CD1c-positive myeloid dendritic cell (primary cell): ENCODE measurements at regions not wholly inside any gene's neighbourhood (a gene's known extent, or its start where the extent isn't known, plus 50 kb on each side); places are given as distances from the start of the nearest gene placed in this dataset.
"Not testable (repeated sequence)": the region's sequence is repeated elsewhere in the genome, so short reads cannot be mapped to it uniquely, and the experiment has no call there.

Experiments
- DNase-seq: peaks from one replicate; pipeline ENCODE4 v3.0.0-alpha.2; 2016; ENCODE audit errors: extremely low spot score

DNA sequence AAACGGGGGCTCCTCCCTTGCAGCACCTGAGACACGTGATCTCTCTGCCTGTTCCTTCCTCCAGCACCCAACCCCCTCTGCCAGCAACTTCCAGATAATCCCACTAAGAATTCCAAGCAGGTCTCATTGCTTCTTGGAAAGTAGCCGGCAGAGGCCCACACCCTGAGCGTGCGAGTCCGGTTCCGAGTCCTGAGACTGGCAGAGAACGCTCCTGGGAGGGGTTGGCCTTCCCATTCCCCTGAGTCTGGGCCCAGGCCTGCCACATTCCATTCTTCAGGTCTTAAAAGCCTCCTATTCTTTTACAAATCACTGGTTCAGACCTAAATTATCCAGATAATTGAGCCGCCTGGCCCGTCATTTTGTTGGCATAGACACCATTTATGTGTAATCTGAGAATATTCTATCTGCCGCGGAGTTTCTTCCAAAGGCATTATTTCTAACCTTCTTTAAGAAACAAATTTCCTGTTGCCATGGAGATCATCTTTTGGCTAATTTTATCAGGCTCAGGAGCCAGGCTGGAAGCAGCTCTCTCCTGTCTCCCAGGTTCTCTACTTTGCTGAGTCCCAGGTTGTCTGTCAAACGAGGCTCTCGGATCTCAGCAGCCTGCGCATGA is 165.4 kb downstream of the MYCN start:
- no peak for DNase-seq

DNA sequence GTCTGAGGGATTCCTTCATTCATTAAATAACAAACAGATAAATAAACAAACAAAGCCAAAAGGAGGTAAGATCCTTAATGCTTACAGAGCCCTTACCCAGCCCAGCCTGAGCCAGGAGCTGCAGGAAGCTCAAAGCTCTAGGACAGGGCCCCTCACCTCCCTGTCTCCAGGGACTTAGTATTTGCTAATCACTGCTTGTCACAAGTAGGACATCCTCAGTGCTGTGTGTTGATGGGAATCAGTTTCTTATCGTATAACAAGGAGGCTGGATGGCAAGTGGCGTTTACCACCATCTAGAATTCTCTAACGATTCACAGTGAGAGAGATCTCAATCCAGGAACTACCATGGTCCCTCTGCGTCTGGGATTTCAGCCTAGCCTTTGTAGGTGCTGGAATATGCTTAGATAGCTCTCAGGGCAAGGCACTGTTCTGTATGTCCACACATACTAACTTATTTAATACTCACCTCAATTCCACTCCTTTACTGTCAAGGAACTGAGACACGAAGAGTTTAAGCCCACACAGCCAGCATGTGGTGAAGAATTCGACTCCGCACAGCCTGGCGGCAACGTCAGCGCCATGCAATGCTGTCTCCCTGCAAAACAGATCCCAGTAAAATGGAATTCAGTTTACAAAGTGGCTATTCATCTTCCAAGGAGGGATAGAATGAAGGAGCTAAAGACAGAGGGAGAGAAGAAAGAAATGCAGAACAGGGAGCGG is 164.8 kb downstream of the MYCN start:
- no peak for DNase-seq

DNA sequence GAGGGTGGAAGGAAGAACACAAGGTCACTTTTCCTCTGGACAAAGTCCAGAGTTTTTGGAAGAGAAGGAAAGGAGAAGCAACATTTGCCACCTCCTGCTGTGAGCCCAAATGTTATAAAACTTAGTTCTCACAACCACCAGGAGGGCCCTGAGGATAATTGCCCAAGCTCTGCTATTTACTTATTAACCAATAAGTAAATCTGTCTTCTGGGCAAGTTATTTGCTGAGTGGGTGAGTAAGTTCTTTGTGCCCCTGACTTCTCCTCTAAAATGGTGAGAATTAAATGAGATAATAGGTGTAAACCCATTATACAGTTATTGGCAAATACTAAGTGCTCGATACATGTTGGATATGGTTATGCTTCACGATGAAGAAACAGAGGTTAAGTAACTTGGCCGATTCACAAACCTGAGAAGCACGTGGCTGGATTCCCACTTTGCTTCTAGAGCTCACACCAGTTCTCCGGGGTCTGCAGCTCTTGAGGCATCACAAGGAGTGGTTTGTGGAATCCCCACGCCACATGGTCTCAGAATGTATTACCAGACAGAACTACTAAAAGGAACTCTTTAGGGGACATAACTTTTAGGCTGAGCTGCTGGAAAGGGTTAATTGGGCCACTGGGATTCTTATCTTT is 164.1 kb downstream of the MYCN start:
- DNase-seq: no peak

DNA sequence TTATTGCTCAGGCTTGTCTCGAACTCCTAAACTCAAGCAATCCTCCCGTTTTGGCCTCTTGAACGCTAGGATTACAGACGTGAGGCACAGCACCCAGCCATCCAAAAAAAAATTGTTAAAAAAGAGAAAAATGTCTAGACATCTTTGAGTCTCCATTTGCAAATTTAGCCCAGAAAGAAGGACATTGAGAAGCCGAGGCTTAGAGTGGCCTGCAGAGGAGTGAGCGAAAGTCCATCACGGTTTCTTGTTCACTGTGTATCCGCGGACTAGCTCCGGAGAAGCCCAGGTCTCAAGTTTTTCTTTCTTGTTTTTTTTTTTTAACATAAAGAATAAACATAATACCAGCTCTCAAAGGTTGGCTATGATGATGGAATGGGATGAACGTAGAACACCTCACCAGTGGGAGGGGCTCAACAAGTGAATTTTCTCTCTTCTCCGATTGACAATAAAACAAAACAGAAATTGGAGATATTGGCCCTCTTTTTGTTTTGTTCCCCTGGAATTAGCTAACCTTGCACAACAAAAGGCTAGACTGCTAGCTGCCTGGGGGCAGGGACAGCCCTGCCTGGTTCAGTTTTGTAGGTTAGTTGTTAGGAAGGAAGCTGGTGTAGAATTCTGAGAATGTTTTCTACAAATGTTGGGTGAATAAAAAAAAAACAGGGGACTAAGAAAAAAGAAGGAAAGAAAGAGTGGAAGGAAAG is 163.4 kb downstream of the MYCN start:
- no peak for DNase-seq

DNA sequence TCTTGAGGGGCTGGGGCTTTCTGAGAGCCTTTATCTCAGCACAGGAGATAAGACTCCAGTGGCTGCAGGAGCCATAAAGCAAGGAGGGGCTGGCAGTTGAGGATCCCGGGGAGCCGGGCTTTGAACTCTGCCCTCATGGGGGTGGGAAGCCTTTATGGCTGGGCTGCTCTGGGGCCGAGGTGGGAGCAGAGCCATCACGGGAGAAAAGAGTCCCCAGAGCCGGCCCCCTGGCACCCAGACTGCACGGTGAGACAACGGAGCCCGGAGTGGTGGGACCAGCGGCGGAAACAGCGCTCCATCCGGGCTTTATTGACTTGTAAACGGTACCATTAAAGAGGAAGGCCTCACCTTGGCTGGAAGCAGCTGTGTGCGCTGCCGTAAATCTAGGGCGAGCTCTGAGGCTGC is 162.6 kb downstream of the MYCN start:
- no peak for DNase-seq

DNA sequence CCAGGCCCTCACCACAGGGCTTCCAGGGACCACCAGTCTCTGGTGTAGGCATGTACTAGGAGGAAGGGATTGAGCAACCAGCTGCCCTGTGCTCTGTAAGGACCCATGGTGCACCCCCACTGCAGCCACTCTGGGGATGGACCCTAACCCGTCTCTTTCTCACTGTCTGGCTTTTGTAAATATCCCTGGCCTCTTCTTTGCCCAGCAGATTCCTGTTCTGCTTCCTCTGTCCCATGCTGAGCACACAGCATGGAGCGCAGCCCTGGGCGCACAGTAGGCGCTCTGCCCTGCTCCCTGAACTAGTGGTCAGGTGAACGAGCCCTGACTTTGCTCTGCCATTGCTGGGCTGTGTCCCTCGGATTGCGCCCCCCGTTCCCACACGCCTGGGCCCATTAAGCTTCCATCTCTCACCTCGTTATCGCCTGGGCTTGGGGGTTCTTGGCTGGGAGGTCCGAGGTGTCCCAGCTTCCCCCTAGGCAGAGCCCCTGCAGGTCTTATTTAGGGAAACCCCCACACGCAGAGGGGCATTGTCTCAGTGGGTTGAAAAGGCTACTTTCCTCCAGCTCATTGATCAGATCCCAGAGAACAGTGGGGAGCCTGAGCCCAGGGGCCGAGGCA is 162.1 kb downstream of the MYCN start:
- DNase-seq: no peak

DNA sequence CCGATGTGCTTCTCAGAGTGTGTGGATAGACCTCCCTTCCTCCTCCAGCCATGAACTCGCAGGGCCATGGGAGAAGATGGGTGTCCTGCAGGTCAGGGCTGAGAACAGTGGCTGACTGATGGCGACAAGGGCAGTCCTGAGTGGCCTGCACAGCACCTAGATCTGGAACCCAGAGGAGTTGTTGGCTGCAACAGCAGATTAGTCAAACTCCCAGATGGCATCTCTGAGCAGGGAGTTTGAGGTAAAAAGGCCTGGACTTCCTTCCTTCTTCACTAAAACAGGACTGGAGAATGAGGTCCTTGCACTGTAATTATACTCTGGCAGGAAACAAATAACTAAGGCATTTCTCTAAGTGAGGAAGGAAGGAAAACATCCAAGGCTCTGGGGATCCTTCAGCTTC is 160.8 kb downstream of the MYCN start:
- DNase-seq: no peak

DNA sequence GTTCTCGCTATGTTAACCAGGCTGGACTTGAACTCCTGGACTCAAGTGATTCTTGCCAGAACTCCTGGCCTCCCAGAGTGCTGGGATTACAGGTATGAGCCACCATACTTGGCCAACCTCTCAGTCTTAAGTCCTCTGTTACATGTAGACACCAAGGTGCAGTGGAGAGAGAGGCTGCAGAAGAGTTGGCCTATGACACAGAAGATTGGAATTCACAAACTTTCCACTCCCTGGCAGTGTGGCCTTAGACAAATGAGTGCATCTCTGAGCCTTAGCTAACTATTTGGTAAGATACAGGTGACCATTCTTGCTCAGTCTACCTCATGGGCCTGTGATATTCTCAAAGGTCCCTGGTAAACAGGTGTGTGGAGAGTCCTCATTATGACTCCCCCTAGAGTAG is 159.7 kb downstream of the MYCN start:
- no peak for DNase-seq

DNA sequence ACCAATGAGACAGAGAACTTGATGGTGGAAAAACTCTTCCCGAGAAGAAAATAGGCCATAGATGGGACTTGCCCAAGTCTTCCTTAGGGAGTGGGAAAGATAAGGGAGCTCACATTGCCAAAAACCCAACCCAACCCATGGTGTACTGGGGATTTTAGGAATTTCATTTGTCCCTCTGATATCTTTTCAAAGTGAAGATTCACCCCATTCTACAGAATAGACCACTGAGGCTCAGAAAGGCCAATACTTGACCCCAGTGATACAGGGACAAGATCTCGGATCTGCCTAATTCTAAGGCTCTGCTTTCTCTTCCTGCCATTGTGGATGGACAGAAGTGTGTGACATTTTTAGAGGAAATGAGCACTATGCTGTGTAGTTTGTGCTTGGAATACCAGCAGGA is 159.0 kb downstream of the MYCN start:
- DNase-seq: no peak

DNA sequence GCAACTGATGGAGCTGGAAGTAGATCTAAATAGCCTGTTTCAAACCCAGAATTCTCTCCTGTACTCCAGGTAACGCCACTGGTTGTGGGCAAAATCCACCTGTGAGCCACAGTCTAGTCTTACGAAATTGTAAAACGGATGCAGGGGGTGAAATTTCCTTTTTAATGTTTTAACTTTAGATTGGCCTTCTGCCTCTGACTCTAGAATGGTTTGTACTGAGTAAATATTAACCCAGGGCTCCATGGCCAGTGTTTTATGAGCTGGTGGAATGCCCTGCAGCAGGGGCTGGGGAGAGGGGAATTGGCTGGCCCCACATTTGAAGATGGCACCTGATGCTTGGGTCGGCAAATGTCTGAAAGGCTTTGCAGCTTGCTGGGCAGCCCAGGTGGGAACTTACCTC is 156.6 kb downstream of the MYCN start:
- DNase-seq: no peak

DNA sequence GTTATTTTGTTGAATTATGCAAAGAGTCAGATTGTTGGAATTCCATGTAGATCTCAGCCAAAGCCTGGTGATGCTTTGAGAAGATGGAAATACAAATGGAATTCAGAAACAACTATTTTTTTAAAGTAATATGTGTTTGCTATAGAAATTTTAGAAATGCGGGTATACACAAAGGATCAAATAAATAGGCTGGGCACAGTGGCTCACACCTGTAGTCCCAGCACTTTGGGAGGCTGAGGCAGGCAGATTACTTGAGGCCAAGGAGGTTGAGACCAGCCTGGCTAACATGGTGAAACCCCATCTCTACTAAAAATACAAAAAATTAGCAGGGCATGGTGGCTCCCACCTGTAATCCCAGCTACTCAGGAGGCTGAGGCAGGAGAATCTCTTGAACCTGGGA is 155.1 kb downstream of the MYCN start:
- DNase-seq: not testable (repeated sequence)

DNA sequence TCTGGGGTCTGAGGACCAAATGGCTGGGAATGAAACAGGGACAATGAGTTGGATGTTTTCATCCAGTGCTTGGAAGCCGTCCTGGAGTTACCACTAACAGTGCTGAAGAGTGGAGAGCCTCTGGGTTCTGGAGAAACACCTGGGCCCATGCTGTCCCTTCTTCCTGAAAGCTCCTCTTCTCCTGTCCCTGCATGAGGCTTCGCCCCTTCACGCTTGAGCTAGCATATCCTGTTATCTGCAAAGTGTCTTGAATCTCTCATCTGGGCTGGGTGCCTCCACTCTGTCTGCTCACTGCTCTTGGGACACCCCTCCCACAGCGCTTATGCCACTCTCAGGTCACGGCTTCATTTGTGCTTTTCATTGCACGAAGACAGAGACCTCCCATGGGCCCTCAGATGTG is 154.5 kb downstream of the MYCN start:
- no peak for DNase-seq

DNA sequence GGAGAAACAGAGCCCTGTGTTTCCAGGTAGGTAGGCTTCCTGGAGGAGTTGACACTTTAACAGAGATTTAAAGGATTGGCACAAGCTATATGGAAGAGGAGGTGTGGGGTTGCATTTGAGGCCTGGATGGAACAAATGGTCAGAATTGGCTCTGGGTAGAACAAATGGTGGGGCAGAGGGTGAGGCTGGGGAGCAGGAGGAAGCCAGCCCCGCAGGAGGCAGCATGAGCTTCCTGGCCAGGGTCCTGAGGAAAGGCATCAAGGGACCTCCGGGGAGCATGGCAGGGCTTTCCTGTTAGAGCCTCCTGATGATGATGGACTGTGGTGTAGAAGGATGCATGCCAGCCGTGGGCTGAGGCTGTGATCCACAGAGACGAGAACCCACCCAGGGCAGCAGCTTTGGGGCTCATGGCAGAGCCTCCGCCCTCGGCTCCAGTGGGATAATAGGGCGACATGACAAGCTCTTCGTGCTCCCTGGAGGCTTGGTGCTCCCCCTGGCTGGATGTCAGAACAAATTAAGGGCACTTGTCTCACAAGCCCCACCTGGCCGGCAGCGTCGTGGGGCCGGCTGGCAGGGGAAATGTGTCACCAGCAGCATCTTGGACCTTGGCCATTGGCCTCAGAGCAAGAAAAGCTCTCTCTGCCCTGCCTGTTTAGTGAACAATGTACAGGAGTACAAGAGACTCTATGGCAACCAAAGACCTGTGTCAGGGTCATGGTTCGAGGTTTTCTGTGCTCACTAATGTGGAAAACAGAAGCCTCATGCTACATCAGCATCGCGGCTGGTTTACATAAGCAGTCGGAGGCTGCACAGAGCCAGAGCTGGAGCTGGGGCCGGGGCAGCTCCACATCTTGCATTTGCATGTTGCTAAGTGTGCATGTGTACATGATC is 153.5 kb downstream of the MYCN start:
- DNase-seq: no peak

DNA sequence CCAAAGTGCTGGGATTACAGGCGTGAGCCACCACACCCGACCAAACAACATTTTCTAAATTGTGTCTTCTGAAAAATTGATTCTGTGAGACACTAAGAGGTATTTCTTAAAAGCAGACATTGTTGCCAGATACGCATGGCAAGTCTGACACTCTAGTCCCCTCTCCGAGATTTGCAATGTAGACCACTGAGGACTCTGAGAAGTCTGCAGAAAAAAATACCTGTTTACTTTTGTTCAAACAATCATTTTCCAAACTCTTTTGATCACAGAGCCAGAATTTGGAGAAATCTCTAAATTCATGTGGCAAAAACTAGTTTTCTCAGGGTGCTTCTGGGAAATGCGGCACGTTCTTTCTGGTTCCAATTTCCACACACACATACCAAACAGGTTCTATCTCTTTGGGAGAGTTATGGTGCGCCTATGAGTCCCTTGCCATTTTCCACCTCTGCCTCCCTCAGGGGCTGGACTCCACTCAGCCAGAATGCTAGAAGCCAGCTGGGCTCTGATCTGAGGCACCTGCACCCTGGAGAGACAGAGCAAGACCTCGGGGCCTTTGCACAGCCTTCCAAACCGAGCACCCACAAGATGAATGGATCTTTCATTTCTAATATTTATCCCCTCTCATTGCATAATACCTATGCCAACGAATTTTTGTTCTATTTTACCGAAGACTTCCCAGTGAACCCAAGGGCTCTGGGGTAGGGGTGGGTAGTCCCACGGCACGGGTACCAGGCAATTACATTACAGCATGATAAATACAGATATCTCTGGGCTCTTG is 152.7 kb downstream of the MYCN start:
- DNase-seq: no peak

DNA sequence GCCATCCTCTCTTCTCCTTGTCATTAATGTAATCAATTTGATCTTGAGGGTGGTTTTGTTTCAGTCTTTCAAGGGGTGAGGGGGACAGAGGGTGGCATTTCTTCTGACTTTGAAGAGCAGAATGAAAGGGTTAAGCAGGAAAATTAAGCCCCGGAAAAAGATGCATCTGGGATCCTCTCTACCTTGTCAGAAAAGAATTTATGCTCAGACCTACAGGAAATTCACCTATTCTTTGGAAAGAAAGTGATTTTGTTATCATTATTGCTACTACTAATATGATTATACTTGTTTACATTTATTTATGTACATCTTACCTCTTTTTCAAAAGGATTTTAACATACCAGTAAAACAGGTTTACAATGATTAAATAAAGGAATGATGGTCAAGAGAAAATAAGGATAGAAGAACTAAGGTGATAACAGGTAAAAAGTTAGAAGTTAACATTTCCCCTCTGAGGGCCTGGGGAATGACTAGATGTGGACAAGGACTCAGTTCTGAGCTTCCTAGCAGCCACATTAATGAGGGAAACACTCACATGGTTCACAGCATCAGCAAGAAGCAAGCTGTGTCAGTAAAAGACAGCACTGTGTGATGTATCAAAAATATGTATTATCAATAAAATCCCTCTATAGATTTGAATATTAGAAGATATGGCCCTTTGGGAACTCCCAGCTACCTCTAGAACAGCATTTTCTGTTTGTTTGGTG is 151.4 kb downstream of the MYCN start:
- no peak for DNase-seq

DNA sequence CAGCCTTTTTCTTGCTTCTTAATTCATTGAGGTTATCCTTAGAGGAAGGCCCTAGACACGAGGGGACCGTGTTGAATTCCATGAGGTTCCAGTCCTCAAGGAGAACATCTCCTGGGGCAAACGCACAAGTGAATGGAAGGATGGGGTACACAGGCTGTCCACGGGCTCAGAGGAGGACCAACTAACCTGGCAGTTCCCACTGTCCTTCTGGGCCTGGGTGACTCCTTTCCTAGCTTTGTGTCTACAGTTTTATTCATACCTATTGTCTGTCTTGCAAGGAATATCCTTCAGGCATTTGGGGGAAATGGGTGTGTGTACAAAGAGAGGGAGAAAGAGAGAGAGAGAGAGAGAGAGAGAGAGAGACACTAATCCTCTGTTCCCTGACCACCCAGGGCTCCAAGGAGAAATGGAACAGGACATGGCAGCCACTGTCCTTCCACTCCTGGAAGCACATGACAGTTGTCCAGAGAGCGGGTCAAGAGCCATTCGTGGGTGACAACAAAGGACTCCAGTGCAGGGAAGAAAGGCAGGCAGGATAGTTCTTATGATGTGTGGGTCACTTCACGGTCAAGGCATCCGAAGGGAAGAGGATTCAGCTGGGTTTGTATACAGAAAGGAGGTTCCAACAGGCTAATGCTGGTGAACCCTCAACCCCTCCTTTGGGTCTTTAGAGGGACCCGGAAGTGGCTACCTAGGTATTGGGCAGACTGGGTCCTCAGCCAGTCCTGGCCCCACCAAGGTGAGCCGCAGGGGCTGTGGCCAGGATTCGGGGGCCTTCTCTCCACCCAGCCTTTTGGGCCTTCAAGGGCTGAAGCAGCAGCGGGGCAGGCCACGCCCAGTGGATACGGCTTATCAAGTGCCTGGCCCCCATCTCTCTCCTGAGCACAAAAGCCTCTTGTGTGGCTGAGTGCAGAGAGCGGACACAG is 150.6 kb downstream of the MYCN start:
- DNase-seq: no peak

DNA sequence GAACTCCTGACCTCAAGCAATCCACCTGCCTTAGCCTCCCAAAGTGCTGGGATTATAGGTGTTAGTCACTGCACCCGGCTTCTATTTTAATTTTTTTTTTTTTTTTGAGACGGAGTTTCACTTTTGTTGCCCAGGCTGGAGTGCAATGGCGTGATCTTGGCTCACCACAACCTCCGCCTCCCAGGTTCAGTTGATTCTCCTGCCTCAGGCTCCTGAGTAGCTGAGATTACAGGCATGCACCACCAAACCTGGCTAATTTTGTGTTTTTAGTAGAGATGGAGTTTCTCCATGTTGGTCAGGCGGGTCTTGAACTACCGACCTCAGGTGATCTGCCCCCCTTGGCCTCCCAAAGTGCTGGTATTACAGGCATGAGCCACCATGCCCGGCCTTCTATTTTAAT is 149.1 kb downstream of the MYCN start:
- DNase-seq: not testable (repeated sequence)

DNA sequence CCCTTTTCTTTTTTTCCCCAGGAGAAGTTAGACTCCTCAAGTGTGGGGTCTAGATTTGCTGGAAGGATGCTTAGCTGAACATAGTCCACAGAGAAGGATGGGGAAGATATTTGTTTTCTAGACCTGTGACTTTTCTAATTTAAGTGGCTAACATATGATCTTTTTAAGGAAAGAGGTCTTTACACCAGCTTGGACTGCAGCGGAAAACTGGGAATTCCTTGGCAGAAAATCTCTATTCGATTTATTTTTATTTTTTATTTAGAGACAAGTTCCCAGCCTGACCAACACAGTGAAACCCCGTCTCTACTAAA is 148.4 kb downstream of the MYCN start:
- DNase-seq: no peak
